ENCODE measurements at regions not wholly inside any gene's neighbourhood (a gene's known extent, or its start where the extent isn't known, plus 50 kb on each side); places are given as distances from the start of the nearest gene placed in this dataset.
"Not testable (repeated sequence)": the region's sequence is repeated elsewhere in the genome, so short reads cannot be mapped to it uniquely, and the experiment has no call there.

GRCh38 chr5:56382896-56383295 is 149.8 kb upstream of the ANKRD55 start:
- DNase-seq (ENCODE audit: low spot score), result no peak

GRCh38 chr5:56377573-56377972 is 144.4 kb upstream of the ANKRD55 start:
- no peak for DNase-seq (ENCODE audit: low spot score)

DNA sequence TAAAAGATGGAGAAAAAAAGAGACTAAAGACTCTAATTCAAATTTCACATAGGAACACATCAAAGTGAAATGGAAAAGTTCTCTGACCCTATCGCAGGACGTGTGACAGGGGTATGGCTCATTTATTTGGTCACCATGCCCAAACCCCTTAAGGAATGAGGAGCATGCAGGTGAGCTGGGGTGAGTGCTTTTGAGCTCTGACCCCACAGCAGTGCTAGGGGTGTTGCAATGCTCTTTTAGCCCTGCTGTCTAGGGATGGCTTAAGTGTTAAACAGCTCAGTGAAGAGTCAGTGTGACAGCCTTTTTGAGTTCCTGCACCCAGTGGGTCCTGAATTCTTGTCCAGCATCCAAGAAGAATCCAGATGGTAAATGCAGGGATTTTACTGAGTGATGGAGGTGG is 143.0 kb upstream of the ANKRD55 start:
- no peak for DNase-seq (ENCODE audit: low spot score)

- no peak for DNase-seq (ENCODE audit: low spot score)
Measured at GRCh38 chr5:56375011-56375410, 141.9 kb upstream of the ANKRD55 start.

DNA sequence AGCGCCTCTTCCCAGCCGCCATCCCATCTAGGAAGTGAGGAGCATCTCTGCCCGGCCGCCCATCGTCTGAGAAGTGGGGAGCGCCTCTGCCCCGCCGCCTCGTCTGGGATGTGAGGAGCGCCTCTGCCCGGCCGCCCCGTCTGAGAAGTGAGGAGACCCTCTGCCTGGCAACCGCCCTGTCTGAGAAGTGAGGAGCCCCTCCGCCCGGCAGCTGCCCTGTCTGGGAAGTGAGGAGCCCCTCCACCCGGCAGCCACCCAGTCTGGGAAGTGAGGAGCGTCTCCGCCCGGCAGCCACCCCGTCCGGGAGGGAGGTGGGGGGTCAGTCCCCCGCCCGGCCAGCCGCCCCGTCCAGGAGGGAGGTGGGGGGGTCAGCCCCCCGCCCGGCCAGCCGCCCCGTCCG is 139.4 kb upstream of the ANKRD55 start:
- DNase-seq (ENCODE audit: low spot score), result not testable (repeated sequence)

DNA sequence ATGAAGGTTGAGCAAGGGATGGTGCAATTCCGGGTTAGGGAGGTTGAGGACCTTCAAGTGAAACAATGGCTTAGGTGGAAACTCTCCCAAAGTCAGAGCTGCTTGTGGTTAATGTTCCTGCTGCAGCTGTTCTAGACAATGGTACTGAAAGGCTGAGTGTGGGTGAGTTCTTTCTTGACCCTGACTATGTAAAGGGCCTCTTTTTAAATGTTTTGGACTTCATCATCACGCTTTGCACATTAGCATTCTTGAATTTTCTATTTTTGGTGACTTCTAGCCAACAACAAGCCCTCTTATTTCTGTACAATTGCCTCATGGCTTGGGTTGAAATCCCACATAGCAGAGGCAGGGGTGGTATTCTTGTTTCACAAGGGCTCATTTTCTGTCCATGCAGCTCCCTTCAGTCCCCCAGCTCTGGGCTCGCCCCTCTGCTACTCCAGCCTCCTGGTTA is 136.3 kb upstream of the ANKRD55 start:
- no peak for DNase-seq (ENCODE audit: low spot score)

GRCh38 chr5:56367748-56368147 is 134.6 kb upstream of the ANKRD55 start:
- no peak for DNase-seq (ENCODE audit: low spot score)

DNA sequence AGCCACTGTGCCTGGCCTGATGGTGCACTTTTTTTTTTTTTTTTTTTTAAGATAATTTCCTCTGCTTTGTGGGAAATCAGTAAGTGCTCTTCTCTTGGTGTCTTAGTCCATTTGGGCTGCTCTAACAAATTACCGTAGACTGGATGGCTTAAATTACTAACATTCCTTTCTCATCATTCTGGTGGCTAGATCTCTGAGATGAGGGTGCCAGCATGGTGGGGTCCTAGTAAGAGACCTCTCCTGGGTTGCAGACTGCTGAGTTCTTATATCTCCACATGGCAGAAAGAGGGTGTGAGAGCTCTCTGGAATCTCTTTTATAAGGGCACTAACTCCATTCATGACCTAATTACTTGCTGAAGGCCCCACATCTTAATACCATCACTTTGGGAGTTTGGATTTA is 133.9 kb upstream of the ANKRD55 start:
- DNase-seq (ENCODE audit: low spot score), result no peak

- DNase-seq (ENCODE audit: low spot score), result no peak
Measured at GRCh38 chr5:56361398-56361797, 128.3 kb upstream of the ANKRD55 start.

DNA sequence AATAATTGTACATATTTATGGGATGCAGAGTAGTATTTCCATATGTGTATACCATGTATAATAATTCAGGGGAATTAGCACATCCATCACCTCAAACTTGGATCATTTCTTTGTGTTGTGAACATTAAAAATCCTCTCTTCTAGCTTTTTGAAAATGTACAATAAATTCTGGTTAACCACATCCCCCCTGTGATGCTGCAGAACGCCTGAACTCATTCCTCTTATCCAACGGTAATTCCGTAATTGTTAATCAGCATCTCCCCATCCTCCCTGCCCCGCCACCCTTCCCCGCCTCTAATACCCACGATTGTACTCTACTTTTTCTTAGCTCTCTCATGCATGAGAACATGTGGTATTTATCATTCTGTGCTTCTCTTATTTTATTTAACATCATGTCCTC is 127.7 kb upstream of the ANKRD55 start:
- DNase-seq (ENCODE audit: low spot score), result no peak

DNA sequence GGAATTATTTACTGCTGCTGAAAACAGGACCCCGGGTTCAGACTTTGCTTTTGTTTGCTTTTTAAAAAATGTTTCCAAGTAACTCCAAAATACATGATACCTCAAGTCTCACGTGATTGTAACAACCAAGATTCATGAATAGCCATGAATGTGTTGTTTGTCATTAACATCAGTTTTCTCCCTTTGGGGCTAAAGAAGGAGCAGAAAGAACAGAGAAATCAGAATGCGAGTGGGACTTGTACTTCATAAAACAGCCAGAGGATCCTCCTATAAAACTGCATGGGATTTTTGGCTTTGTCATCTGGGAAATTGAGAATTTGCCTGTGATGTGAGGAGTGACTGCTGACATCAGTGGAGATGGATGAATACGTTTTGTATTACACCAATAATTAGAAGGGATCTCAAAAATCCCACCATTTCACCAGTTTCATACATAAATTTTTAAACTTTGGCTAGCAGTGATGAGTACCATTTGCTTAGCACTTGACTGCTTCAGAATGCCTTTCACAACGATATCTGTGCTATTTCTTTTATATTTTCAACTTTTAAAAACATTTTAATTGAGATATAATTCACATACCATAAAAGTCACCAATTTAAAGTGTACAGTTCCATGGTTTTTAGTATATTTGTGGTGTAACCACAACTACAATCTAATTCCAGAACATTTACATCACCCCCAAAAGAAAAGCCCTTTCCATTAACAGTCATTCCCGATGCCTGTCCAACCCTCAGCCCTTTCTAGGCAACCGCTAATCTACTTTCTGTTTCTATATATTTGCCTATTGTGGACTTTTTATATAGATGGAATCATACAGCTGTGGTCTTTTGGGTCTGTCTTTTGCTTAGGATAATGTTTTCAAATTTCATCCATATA is 126.9 kb upstream of the ANKRD55 start:
- no peak for DNase-seq (ENCODE audit: low spot score)

- DNase-seq (ENCODE audit: low spot score), result no peak
Measured at GRCh38 chr5:56358703-56359681, 125.9 kb upstream of the ANKRD55 start.

DNA sequence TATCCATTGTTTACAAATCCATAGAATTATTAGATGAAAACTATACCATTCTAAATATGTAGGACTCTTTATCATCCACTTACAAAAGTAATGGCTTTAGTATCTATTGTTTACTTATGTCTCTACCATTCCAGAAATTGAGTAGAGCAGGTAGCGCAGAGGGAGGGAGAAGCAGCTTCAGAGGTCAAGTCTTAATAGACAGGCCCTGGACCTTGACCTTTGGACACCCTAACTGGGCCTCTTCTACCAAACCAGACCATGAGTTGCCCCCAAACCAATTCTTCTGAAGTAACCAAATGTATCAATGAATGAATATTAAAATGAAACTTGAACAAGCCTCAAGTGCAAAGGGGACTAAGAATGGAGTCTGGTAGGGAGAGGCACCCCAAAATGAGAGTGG is 124.9 kb upstream of the ANKRD55 start:
- DNase-seq (ENCODE audit: low spot score), result no peak

DNA sequence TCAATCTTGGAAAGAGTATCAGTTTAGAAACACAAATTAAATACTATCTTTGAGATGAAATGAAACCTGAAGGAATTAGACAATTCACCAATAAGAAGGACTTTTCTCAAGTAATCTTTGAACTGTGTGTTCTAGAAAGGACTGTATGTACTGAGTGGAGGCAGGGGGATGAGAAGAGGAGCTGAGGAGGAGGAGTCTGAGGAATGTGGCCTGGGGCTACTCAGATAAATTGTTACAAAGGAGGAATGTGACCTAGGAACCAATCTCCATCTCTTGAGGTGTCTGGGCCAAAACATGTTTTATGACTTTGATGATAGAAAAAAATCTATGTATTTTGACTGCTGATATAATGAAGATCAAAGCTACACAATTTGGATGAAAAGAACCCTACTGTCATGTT is 124.3 kb upstream of the ANKRD55 start:
- DNase-seq (ENCODE audit: low spot score), result no peak

GRCh38 chr5:56356836-56357160 is 123.7 kb upstream of the ANKRD55 start:
- DNase-seq (ENCODE audit: low spot score), result no peak

- peak; percentile 20 for DNase-seq (ENCODE audit: low spot score)
Measured at GRCh38 chr5:56356121-56356835, 123.1 kb upstream of the ANKRD55 start.

DNA sequence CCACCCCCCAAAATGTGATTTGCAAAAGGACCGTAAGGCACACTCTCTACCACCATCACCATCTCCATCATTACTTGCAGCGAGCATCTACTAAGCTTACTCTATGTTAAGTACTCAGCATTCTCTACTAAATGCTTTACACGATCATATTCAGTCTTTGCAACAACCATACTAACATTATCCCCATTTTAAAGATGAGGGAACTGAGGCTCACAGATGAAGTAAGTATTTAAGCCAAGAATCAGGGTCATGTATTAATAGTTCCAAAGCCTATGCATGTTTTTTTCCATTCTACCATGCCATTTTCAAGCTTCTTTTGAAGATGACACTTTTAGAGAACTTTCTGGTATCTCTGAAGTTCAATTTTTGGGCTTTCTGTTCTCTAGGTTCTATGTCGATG is 121.7 kb upstream of the ANKRD55 start:
- no peak for DNase-seq (ENCODE audit: low spot score)

DNA sequence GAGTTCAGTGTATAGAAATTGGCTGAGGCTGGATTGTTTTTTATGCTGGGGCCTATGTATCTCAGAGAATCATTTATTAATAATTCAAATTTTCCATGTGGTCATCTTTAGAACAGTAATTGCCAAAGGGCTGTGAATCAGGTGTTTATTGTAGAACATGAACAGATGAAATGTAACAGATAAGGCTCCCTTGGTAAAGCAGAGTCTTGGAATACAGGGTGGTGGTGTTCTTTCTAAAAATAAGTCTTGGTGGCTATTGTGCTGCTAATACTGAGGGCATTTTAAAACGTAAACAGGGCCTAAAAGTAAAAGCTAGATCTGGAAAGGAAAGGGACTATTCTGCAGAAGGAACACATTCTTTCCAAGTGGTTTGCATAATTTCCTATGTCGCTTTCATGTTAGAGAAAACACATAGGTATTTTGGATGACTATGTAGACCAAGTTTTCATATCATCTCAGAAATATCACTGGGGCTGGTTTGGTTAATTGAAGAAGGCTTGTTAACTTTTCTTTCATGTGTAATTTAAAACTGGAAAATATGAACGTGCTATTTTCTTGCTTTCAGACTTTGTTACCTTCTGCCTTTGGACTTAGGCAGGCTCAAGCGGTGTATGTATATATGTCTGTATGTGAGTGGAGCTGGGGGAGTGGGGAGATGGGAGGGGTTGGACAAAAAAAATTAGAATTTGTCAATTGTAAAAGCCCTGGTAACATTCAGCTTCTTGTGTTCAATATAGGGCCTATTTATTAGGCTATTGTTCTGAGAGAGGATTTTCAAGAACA is 119.9 kb upstream of the ANKRD55 start:
- DNase-seq (ENCODE audit: low spot score), result no peak

DNA sequence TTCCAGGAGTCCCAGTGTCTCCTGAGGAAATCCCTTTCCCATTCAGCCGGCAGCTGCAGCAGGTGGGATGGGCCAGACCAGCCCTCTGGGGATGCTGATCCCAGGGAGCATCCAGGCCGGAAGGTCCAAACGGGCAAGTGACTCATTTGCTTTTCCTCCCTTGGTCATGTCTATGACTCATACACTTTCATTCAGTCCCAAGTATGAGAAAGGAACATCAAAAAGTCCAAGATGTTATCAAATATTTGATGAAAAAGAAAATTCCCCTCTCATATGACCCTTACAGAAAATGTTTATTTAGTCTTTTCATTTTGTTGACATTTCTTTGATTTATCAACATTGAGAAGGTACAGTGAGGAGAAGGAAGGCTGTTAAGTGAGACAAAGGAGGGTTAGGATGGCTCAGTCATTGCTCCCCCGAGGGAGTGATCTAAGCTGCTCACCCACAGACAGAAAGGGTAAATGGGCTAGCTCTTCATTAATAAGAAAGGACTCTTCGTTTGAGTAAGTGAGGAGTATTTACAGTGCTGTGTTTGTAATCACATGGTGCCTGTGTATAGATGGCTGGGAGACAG is 117.6 kb upstream of the ANKRD55 start:
- DNase-seq (ENCODE audit: low spot score), result peak; percentile 99

- no peak for DNase-seq (ENCODE audit: low spot score)
Measured at GRCh38 chr5:56350011-56350596, 117.0 kb upstream of the ANKRD55 start.

GRCh38 chr5:56349461-56349860 is 116.3 kb upstream of the ANKRD55 start:
- no peak for DNase-seq (ENCODE audit: low spot score)

Measured in kidney capillary endothelial cell (primary cell).